Left forelimb (tissue), 1 donor: ENCODE measurements at regions not wholly inside any gene's neighbourhood (a gene's known extent, or its start where the extent isn't known, plus 50 kb on each side); places are given as distances from the start of the nearest gene placed in this dataset.
"Not testable (repeated sequence)": the region's sequence is repeated elsewhere in the genome, so short reads cannot be mapped to it uniquely, and the experiment has no call there.

Experiments
- DNase-seq: peaks from one replicate; pipeline ENCODE4 v3.0.0-alpha.2; 2018; ENCODE audit warnings: low spot score

GRCh38 chr3:117005274-117005673 lies 295.7 kb downstream of the TUSC7 start:
- DNase-seq, result no peak

GRCh38 chr3:117005911-117006522 lies 296.4 kb downstream of the TUSC7 start:
- no peak for DNase-seq

- DNase-seq, result no peak
Observed at GRCh38 chr3:117010318-117010717, 300.7 kb downstream of the TUSC7 start.

GRCh38 chr3:117011687-117012250 lies 302.2 kb downstream of the TUSC7 start:
- no peak for DNase-seq

GRCh38 chr3:117016378-117016777 lies 306.8 kb downstream of the TUSC7 start:
- DNase-seq, result no peak

- DNase-seq, result no peak
Observed at GRCh38 chr3:117017135-117017894, 307.7 kb downstream of the TUSC7 start.

- no peak for DNase-seq
Observed at GRCh38 chr3:117018655-117019054, 309.1 kb downstream of the TUSC7 start.

GRCh38 chr3:117019082-117019713 lies 309.6 kb downstream of the TUSC7 start:
- DNase-seq, result peak; percentile 69

- DNase-seq, result no peak
Observed at GRCh38 chr3:117026401-117026800, 316.8 kb downstream of the TUSC7 start.

- DNase-seq, result no peak
Observed at GRCh38 chr3:117035745-117036144, 326.2 kb downstream of the TUSC7 start.

GRCh38 chr3:117036259-117036799 lies 326.8 kb downstream of the TUSC7 start:
- DNase-seq, result no peak

- DNase-seq, result no peak
Observed at GRCh38 chr3:117045143-117045542, 335.6 kb downstream of the TUSC7 start.

- no peak for DNase-seq
Observed at GRCh38 chr3:117047951-117048705, 338.5 kb downstream of the TUSC7 start.

- DNase-seq, result no peak
Observed at GRCh38 chr3:117052395-117052794, 342.8 kb downstream of the TUSC7 start.

- no peak for DNase-seq
Observed at GRCh38 chr3:117054556-117054955, 345.0 kb downstream of the TUSC7 start.

GRCh38 chr3:117056946-117057345 lies 347.4 kb downstream of the TUSC7 start:
- DNase-seq, result not testable (repeated sequence)

GRCh38 chr3:117059067-117059955 lies 349.7 kb downstream of the TUSC7 start:
- DNase-seq, result no peak

- no peak for DNase-seq
Observed at GRCh38 chr3:117059956-117060270, 350.3 kb downstream of the TUSC7 start.

GRCh38 chr3:117063930-117064329 lies 354.4 kb downstream of the TUSC7 start:
- no peak for DNase-seq

GRCh38 chr3:117068301-117068700 lies 358.7 kb downstream of the TUSC7 start:
- DNase-seq, result no peak

- DNase-seq, result no peak
Observed at GRCh38 chr3:117074826-117075225, 365.2 kb downstream of the TUSC7 start.
